ENCODE measurements at regions not wholly inside any gene's neighbourhood (a gene's known extent, or its start where the extent isn't known, plus 50 kb on each side); places are given as distances from the start of the nearest gene placed in this dataset.

- no peak for DNase-seq (ENCODE audit: low read depth in 1 of 2, low spot score in 1 of 2)
- TF ChIP-seq JUND (IDR thresholded peaks at IDR 0.05; ENCODE audit: low read depth), result no peak
- in situ Hi-C loops (cut with HindIII; ENCODE audit: low pct_unique_long_range_greater_than_20kb, low sequenced_read_pairs), result no loop called here
These were observed 706.4 kb downstream of the SORCS3 start for GRCh38 chr10:105347487-105347886.

- no peak for TF ChIP-seq JUND (IDR thresholded peaks at IDR 0.05; ENCODE audit: low read depth)
- no peak for DNase-seq (ENCODE audit: low read depth in 1 of 2, low spot score in 1 of 2)
- in situ Hi-C loops (cut with HindIII; ENCODE audit: low pct_unique_long_range_greater_than_20kb, low sequenced_read_pairs), result no loop called here
These were observed 701.5 kb downstream of the SORCS3 start for GRCh38 chr10:105342606-105343005.

- DNase-seq (ENCODE audit: low read depth in 1 of 2, low spot score in 1 of 2), result no peak
- no peak for TF ChIP-seq JUND (IDR thresholded peaks at IDR 0.05; ENCODE audit: low read depth)
- in situ Hi-C loops (cut with HindIII; ENCODE audit: low pct_unique_long_range_greater_than_20kb, low sequenced_read_pairs), result no loop called here
These were observed 698.6 kb downstream of the SORCS3 start for GRCh38 chr10:105339669-105340068.

GRCh38 chr10:105328503-105329133 lies 687.5 kb downstream of the SORCS3 start:
- in situ Hi-C loops (cut with HindIII; ENCODE audit: low pct_unique_long_range_greater_than_20kb, low sequenced_read_pairs), result no loop called here
- TF ChIP-seq JUND (IDR thresholded peaks at IDR 0.05; ENCODE audit: low read depth), result no peak
- no peak for DNase-seq (ENCODE audit: low read depth in 1 of 2, low spot score in 1 of 2)

Data from T47D (cell line).